Cardiac fibroblast (primary cell): ENCODE measurements at regions not wholly inside any gene's neighbourhood (a gene's known extent, or its start where the extent isn't known, plus 50 kb on each side); places are given as distances from the start of the nearest gene placed in this dataset.

Experiments used
- DNase-seq, 2 donors: peaks; one replicate each; pipeline versions ENCODE4 v3.0.0 to v3.0.0-alpha.2; 2010; ENCODE audit warnings: low read depth in 2 of 2
- H3K4me3 ChIP-seq, 2 donors: replicated peaks in 1 of 2; 1 replicate in 1 of 2; 2 replicates in 1 of 2; pipeline ENCODE4 v1.5.1; 2011; ENCODE audit warnings: low read depth in 2 of 2, low read length in 2 of 2, mild to moderate bottlenecking in 2 of 2, moderate library complexity in 1 of 2
- TF ChIP-seq, protein P1 (sequence below): IDR thresholded peaks from one replicate; pipeline ENCODE4 v1.5.1; 2011; ENCODE audit warnings: low read depth, mild to moderate bottlenecking, low read length, inconsistent platforms

DNA sequence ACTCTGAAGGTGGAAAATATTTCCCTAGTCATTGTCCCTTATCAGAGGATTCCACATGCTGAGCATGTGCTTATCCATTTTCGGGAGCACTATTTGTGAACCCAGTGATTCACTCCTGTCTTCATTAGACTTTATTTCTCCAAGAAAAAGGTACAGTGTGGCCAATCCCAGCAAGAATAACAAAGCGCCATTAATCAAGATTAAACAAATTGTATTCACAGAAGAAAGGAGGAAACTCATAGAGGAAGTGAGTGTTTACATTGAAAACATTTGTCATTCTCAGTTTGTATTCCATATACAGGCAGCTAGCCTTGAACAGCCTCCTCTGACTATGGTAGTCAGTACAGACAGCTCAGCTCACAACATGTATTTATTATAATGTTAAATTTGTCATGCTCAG, 1669.9 kb upstream of the SPRY2 start:
- TF ChIP-seq, protein P1, sequence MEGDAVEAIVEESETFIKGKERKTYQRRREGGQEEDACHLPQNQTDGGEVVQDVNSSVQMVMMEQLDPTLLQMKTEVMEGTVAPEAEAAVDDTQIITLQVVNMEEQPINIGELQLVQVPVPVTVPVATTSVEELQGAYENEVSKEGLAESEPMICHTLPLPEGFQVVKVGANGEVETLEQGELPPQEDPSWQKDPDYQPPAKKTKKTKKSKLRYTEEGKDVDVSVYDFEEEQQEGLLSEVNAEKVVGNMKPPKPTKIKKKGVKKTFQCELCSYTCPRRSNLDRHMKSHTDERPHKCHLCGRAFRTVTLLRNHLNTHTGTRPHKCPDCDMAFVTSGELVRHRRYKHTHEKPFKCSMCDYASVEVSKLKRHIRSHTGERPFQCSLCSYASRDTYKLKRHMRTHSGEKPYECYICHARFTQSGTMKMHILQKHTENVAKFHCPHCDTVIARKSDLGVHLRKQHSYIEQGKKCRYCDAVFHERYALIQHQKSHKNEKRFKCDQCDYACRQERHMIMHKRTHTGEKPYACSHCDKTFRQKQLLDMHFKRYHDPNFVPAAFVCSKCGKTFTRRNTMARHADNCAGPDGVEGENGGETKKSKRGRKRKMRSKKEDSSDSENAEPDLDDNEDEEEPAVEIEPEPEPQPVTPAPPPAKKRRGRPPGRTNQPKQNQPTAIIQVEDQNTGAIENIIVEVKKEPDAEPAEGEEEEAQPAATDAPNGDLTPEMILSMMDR, result no peak
- DNase-seq, result no peak
- H3K4me3 ChIP-seq, result no peak overlapping the region

DNA sequence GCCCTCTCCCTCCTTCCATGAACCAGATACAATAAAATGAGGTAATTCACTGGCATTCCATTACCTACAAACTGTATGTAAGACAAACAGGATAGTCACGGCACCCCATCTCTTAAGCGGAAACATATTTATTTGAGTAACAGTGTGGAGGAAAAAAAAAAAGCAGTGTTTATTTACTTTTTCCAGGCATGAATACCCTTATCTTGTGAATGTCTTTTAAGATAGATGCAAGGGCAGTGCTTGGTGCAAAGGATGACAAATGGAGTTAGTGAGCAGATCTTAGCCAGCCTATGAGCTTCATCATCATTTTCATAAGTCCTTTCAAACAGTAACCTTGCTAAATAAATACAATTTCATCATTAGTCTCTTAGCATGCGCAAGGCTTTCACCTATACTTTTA, 1661.8 kb upstream of the SPRY2 start:
- TF ChIP-seq, protein P1, result no peak
- no peak overlapping the region for H3K4me3 ChIP-seq
- DNase-seq, result no peak

DNA sequence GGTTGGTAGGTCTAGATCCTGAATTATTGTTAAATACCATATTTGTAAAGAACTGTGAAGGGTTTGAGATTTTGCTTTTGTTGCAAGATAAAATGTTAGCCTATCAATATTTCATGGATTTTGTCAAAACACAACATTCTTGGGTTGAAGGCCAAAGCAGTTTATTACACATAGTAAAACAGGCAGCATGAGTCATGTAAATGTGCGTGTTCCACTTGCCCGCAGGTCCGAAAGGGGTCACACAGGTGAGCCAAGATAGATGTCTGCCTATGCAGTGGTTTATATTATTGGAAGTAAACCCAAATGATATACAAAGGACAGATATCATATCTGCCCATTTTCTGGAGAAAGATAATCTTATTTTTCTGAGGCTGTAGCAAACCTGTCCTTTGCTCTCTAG, 1654.4 kb upstream of the SPRY2 start:
- TF ChIP-seq, protein P1, result no peak
- H3K4me3 ChIP-seq, result no peak overlapping the region

DNA sequence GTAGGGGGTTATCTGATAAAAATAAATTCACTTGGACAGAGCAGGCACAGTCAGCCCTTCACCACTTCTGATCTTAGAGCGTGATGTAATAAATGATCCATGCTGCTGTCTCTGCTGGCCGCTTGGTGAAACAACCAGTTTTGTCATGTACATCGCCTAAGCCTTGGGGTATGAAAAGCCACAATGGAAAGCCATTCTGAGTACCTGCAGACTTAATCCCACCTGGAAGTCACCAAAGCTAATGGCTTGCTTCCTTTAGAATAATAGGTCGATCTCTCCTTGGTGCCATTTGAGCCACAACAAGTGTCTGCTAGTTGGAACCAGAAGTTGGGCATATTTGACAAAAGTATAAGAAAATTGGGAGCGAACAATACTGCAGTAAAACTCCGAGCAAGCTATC, 1649.7 kb upstream of the SPRY2 start:
- DNase-seq, result no peak
- TF ChIP-seq, protein P1, result no peak
- no peak overlapping the region for H3K4me3 ChIP-seq

More for the DNA sequence above, 1654.4 kb upstream of the SPRY2 start:
- DNase-seq, result no peak

DNA sequence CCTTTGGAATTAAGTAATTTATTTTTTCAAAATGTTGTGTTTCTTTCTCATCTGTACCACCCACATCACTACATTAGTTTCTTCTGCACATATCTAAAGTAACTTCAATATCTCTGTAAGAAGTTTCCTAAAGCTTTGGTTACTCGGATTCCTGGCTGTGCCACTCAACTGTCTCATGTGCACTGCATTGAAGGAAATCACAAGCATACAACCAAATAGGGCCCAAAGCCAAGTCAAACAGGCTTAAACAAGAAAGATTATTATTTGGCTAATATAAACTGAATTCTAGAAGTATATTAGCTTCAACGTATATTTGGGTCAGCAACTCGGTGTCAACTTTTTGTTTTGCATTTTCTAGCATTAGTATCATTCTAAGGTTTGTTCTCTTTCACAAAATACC, 1647.6 kb upstream of the SPRY2 start:
- TF ChIP-seq, protein P1, result no peak
- DNase-seq, result no peak

GRCh38 chr13:81987677-81988357, 1646.9 kb upstream of the SPRY2 start:
- TF ChIP-seq, protein P1, result no peak
- DNase-seq, result no peak

More for the DNA sequence above, 1647.6 kb upstream of the SPRY2 start:
- H3K4me3 ChIP-seq, result no peak overlapping the region

DNA sequence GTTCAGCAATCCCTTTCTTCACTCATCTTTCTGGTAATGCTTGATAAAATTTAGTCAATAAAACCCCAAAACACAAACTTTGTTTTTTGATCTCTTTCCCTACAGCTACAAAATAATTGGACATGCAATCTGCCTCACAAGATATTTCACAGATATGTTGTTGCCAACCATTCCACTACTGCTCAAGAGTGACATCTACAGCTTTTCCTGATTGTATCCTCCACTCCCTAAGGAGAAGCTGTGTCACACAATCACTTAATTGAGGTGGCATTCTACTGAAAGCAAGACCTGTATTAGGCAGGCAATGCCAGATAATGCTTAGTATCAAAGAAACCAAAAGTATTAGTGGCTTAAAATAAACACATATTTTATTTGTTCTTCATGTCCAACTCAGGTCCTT, 1646.2 kb upstream of the SPRY2 start:
- DNase-seq, result no peak
- TF ChIP-seq, protein P1, result no peak
- H3K4me3 ChIP-seq, result no peak overlapping the region

More at GRCh38 chr13:81987677-81988357, 1646.9 kb upstream of the SPRY2 start:
- no peak overlapping the region for H3K4me3 ChIP-seq
